ENCODE measurements at regions not wholly inside any gene's neighbourhood (a gene's known extent, or its start where the extent isn't known, plus 50 kb on each side); places are given as distances from the start of the nearest gene placed in this dataset.

DNA sequence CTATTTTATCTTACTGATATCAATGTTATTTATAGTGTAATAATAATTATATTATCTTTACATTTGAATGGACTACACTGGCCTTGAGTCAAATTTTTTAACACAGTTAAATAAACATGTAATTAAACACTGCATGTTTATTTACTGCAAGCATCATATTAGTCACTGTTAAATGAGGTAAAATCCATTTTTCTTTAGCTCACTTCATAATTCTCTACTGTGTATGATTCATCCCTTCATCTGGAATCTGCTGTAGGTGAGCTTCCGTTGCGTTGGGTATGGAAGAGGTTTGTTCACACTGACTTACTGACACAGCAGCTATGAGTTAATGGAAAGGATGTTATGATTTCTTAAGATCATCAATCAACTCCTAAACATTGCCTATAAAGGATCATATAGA is 572.3 kb downstream of the PCDH11X start:
- TF ChIP-seq, protein P1, sequence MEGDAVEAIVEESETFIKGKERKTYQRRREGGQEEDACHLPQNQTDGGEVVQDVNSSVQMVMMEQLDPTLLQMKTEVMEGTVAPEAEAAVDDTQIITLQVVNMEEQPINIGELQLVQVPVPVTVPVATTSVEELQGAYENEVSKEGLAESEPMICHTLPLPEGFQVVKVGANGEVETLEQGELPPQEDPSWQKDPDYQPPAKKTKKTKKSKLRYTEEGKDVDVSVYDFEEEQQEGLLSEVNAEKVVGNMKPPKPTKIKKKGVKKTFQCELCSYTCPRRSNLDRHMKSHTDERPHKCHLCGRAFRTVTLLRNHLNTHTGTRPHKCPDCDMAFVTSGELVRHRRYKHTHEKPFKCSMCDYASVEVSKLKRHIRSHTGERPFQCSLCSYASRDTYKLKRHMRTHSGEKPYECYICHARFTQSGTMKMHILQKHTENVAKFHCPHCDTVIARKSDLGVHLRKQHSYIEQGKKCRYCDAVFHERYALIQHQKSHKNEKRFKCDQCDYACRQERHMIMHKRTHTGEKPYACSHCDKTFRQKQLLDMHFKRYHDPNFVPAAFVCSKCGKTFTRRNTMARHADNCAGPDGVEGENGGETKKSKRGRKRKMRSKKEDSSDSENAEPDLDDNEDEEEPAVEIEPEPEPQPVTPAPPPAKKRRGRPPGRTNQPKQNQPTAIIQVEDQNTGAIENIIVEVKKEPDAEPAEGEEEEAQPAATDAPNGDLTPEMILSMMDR (IDR thresholded peaks at IDR 0.05 in 2 of 3, conservative IDR thresholded peaks at IDR 0.05 in 1 of 3; ENCODE audit: borderline replicate concordance in 1 of 3, insufficient read depth in 1 of 3, low read depth in 2 of 3, low read length in 2 of 3) = no peak
- TF ChIP-seq SP1 (IDR thresholded peaks at IDR 0.05; ENCODE audit: low read depth) (no peak), EZH2 (IDR thresholded peaks at IDR 0.05) (no peak), POLR2A (IDR thresholded peaks at IDR 0.05; ENCODE audit: borderline replicate concordance, extremely low read depth, insufficient read depth, insufficient read length) (no peak), ZNF274 (IDR thresholded peaks at IDR 0.05; ENCODE audit: low read depth, low read length) (no peak), CEBPB (IDR thresholded peaks at IDR 0.05; ENCODE audit: low read depth) (no peak)
- TF ChIP-seq, protein P2, sequence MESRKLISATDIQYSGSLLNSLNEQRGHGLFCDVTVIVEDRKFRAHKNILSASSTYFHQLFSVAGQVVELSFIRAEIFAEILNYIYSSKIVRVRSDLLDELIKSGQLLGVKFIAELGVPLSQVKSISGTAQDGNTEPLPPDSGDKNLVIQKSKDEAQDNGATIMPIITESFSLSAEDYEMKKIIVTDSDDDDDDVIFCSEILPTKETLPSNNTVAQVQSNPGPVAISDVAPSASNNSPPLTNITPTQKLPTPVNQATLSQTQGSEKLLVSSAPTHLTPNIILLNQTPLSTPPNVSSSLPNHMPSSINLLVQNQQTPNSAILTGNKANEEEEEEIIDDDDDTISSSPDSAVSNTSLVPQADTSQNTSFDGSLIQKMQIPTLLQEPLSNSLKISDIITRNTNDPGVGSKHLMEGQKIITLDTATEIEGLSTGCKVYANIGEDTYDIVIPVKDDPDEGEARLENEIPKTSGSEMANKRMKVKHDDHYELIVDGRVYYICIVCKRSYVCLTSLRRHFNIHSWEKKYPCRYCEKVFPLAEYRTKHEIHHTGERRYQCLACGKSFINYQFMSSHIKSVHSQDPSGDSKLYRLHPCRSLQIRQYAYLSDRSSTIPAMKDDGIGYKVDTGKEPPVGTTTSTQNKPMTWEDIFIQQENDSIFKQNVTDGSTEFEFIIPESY (IDR thresholded peaks at IDR 0.05; ENCODE audit: extremely low read depth, insufficient replicate concordance, low read length) = no peak

Data from HCT116 (cell line).